Vagina (tissue), 2 donors: ENCODE measurements at regions not wholly inside any gene's neighbourhood (a gene's known extent, or its start where the extent isn't known, plus 50 kb on each side); places are given as distances from the start of the nearest gene placed in this dataset.

Experiments
- DNase-seq, 2 donors: peaks; one replicate each; pipeline ENCODE4 v3.0.0-alpha.2; 2017; ENCODE audit errors: extremely low spot score in 2 of 2
- H3K27ac ChIP-seq: fragments of 200-600 bp; sonication (generic); one replicate; pipeline ENCODE4 v1.5.1; 2019
- H3K27me3 ChIP-seq: fragments of 200-600 bp; sonication (generic); one replicate; pipeline ENCODE4 v1.5.1; 2019
- H3K36me3 ChIP-seq, 2 donors: fragments of 200-600 bp; sonication (generic); one replicate each; pipeline ENCODE4 v1.5.1; 2017 to 2019
- H3K4me1 ChIP-seq: fragments of 200-600 bp; sonication (generic); one replicate; pipeline ENCODE4 v1.5.1; 2019
- H3K4me3 ChIP-seq, 2 donors: fragments of 200-600 bp; sonication (generic); 1 replicate in 1 of 2; 2 replicates in 1 of 2; pipeline ENCODE4 v1.5.1; 2016 to 2019
- H3K9me3 ChIP-seq: fragments of 200-600 bp; sonication (generic); one replicate; pipeline ENCODE4 v1.5.1; 2019
- POLR2A ChIP-seq, 2 donors: fragments of 450-650 bp; IDR thresholded peaks; one replicate each; pipeline ENCODE4 v1.6.1; 2017; ENCODE audit warnings: antibody characterized with exemption in 2 of 2, mild to moderate bottlenecking in 2 of 2, moderate library complexity in 2 of 2
- POLR2AphosphoS5 ChIP-seq, 2 donors: sonication (generic); formaldehyde crosslinking; IDR thresholded peaks; one replicate each; pipeline ENCODE4 v1.9.0; 2017; ENCODE audit warnings: antibody characterized with exemption in 2 of 2, mild to moderate bottlenecking in 2 of 2, low read depth in 1 of 2; ENCODE audit not compliant: insufficient read depth in 1 of 2
- intact Hi-C: fragments of 100-400 bp; cut with DNase I; formaldehyde crosslinking; loops from one replicate; pipeline ENCODE4 v1.15.1; 2023
- TF ChIP-seq, protein P1 (sequence below), 3 experiments: fragments of 450-650 bp in 2 of 3; fragments of 200-600 bp in 1 of 3; sonication (generic) in 1 of 3; IDR thresholded peaks; one replicate each; pipeline ENCODE4 v1.5.1; 2017 to 2019; ENCODE audit warnings: antibody characterized with exemption in 3 of 3, mild to moderate bottlenecking in 2 of 3, moderate library complexity in 2 of 3

DNA sequence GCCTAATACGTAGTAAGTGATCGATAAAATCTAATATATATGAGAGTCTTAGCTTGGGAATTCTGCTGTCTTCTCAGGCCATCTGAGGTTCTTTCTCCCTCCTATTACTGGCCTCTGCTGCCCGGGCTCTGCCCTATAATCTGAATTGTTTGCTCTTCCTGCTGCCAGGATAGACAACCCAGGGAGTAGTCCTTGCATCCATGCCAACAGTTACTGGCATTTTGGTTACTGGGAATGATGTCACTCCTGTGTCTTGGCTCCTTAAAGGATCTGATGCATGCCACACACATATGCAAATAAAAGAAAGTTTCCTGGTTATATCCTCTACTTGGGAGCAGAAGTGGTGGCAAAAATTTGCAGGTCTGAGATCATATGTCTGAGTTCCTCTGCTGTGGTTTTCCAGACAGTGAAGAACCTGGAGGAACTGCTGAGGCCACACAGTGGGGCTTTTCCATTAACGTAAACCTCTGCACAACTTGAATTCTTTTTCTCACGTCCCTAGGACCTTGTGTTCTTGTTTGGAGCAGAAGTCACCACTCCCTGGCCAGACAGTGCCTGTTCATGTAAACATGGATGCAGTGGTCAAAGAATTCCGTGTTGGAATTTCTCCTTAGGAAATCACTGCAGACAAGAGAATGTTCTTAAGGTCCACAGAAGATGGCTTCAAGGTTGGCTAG is 320.6 kb upstream of the TBX3 start:
- Histone ChIP-seq H3K4me3 (no peak overlapping the region), H3K27me3 (no peaks in the 10 kb centered on the region), H3K27ac (no peak overlapping the region), H3K4me1 (no peaks in the 10 kb centered on the region), H3K36me3 (no peaks in the 10 kb centered on the region), H3K9me3 (no peaks in the 10 kb centered on the region)
- DNase-seq, result no peak
- intact Hi-C loops, result no loop called here
- TF ChIP-seq POLR2A (IDR thresholded peaks at IDR 0.05), result no peak
- TF ChIP-seq, protein P1, sequence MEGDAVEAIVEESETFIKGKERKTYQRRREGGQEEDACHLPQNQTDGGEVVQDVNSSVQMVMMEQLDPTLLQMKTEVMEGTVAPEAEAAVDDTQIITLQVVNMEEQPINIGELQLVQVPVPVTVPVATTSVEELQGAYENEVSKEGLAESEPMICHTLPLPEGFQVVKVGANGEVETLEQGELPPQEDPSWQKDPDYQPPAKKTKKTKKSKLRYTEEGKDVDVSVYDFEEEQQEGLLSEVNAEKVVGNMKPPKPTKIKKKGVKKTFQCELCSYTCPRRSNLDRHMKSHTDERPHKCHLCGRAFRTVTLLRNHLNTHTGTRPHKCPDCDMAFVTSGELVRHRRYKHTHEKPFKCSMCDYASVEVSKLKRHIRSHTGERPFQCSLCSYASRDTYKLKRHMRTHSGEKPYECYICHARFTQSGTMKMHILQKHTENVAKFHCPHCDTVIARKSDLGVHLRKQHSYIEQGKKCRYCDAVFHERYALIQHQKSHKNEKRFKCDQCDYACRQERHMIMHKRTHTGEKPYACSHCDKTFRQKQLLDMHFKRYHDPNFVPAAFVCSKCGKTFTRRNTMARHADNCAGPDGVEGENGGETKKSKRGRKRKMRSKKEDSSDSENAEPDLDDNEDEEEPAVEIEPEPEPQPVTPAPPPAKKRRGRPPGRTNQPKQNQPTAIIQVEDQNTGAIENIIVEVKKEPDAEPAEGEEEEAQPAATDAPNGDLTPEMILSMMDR (IDR thresholded peaks at IDR 0.05), result no peak
- TF ChIP-seq POLR2AphosphoS5 (IDR thresholded peaks at IDR 0.05; ENCODE audit: insufficient read depth in 1 of 2, low read depth in 1 of 2), result no peak

DNA sequence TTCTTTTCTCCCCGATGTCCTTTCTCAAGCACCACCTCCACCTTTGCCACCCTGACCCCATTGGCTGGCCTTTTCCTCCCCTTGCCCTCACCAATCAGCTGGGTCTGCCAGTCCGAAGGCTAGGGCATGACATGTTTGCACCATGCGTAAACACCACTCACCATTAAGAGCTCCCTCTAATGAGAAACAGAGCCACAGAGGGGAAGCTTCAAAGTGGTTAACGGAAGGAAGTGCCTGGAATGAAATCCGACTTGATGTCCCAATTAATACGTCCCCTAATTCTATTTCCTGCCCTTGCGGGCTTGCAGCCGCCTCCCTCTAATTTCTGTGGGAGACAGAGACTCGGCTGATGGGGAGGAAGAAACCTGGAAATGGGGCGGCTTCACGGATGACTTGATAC is 318.5 kb upstream of the TBX3 start:
- DNase-seq, result no peak
- no peak overlapping the region for H3K4me3 ChIP-seq
- no peaks in the 10 kb centered on the region for H3K4me1 ChIP-seq
- H3K27ac ChIP-seq, result no peak overlapping the region
- no peaks in the 10 kb centered on the region for H3K27me3 ChIP-seq
- no peaks in the 10 kb centered on the region for H3K9me3 ChIP-seq
- TF ChIP-seq POLR2AphosphoS5 (IDR thresholded peaks at IDR 0.05; ENCODE audit: insufficient read depth in 1 of 2, low read depth in 1 of 2), result no peak
- no peak for TF ChIP-seq POLR2A (IDR thresholded peaks at IDR 0.05)
- TF ChIP-seq, protein P1 (IDR thresholded peaks at IDR 0.05), result no peak
- intact Hi-C loops, result no loop called here
- H3K36me3 ChIP-seq, result no peaks in the 10 kb centered on the region

DNA sequence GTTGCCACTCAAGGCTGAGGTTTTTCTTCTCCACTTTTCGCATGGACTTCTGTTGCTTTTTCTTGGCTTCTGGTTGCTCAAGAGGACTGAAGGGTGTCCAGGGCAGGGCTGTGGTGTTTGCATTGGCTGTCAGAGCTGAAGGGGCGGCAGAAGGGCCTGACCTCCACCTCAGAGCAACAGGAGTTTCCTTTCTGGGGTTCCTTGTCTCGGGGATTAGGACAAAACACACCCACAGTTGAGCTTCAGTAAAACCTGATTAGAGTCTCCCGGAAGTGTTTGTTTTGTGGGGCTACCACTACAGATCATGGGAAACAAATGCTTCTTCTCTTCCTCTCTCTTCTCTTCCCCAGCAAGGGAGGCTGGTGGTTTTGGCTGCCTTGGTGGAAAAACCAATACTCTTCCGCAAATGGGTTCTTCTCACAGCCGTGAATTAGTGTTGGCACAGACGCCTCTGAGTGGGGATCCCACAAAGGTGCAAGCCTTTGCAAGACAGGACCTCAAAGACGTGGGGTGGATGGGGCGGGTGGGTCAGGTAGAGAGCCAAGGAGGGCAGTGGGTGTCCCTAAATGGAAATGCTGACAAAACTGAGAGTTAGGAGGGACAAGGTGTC is 317.7 kb upstream of the TBX3 start:
- no peak for DNase-seq
- intact Hi-C loops, result no loop called here
- no peaks in the 10 kb centered on the region for H3K36me3 ChIP-seq
- no peak overlapping the region for H3K27ac ChIP-seq
- TF ChIP-seq POLR2A (IDR thresholded peaks at IDR 0.05), result no peak
- TF ChIP-seq, protein P1 (IDR thresholded peaks at IDR 0.05), result no peak
- no peak for TF ChIP-seq POLR2AphosphoS5 (IDR thresholded peaks at IDR 0.05; ENCODE audit: insufficient read depth in 1 of 2, low read depth in 1 of 2)
- no peaks in the 10 kb centered on the region for H3K27me3 ChIP-seq
- H3K9me3 ChIP-seq, result no peaks in the 10 kb centered on the region
- H3K4me1 ChIP-seq, result no peaks in the 10 kb centered on the region
- H3K4me3 ChIP-seq, result no peak overlapping the region

DNA sequence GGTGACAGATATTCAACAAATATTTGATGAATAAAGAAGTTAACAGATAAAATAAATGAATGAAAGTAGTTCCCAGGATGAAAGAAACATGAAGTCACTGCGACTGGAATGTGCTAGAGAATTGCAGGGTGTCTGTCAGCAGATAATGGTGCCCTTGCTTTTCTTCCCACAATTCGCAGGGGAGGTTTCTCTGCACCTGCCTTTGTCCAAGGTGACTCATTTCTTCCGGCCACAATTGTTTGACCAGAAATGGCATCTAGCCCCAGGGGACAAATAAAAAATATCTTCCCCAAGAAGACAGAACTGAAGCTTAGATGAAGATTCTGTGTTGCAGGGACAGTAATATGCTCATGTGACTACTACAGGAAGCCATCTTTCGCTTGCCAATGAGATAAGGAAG is 316.1 kb upstream of the TBX3 start:
- Histone ChIP-seq H3K4me1 (no peaks in the 10 kb centered on the region), H3K9me3 (no peaks in the 10 kb centered on the region), H3K27me3 (no peaks in the 10 kb centered on the region), H3K4me3 (no peak overlapping the region), H3K36me3 (no peaks in the 10 kb centered on the region), H3K27ac (no peak overlapping the region)
- intact Hi-C loops, result no loop called here
- DNase-seq, result no peak
- TF ChIP-seq POLR2A (IDR thresholded peaks at IDR 0.05), result no peak
- TF ChIP-seq POLR2AphosphoS5 (IDR thresholded peaks at IDR 0.05; ENCODE audit: insufficient read depth in 1 of 2, low read depth in 1 of 2), result no peak
- TF ChIP-seq, protein P1 (IDR thresholded peaks at IDR 0.05), result no peak

DNA sequence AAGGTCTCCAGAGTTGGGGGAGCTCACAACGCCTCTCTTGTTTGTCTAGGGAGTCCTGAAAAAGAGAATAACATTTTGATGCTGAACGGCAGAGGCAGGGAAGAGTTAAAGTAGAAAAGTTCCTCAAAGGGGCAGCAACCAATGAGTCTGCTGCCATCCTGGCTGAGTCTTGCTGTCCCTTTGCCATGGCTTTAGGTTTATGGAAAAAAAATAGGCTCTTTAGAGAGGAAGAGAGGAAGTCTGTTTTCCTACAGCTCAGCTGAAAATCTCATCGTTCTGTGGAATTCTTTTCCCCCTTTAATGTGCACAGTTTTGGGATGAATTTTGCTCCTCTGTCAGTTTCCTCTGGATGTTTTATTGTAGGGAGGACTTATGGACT is 314.8 kb upstream of the TBX3 start:
- no peaks in the 10 kb centered on the region for H3K9me3 ChIP-seq
- H3K4me1 ChIP-seq, result no peaks in the 10 kb centered on the region
- DNase-seq, result no peak
- intact Hi-C loops, result no loop called here
- no peak overlapping the region for H3K4me3 ChIP-seq
- no peaks in the 10 kb centered on the region for H3K36me3 ChIP-seq
- no peaks in the 10 kb centered on the region for H3K27me3 ChIP-seq
- no peak for TF ChIP-seq POLR2AphosphoS5 (IDR thresholded peaks at IDR 0.05; ENCODE audit: insufficient read depth in 1 of 2, low read depth in 1 of 2)
- H3K27ac ChIP-seq, result no peak overlapping the region
